Mucosa of descending colon (tissue), 3 donors: ENCODE measurements at regions not wholly inside any gene's neighbourhood (a gene's known extent, or its start where the extent isn't known, plus 50 kb on each side); places are given as distances from the start of the nearest gene placed in this dataset.

ENCODE experiments used
- ATAC-seq: fragments of 200-7000 bp; cut with Tn5 transposase; one replicate; pipeline ENCODE4 v1.9.1; 2020; ENCODE audit warnings: mild to moderate bottlenecking, moderate library complexity
- DNase-seq, 3 donors: peaks; one replicate each; pipeline ENCODE4 v3.0.0-alpha.2; 2020
- H3K36me3 ChIP-seq: fragments of 200-600 bp; one replicate; pipeline ENCODE4 v1.8.0; 2021; ENCODE audit warnings: low read depth, mild to moderate bottlenecking
- H3K4me1 ChIP-seq: fragments of 200-600 bp; one replicate; pipeline ENCODE4 v1.8.0; 2021; ENCODE audit warnings: low read depth, mild to moderate bottlenecking
- H3K4me3 ChIP-seq: fragments of 200-600 bp; one replicate; pipeline ENCODE4 v1.8.0; 2021; ENCODE audit warnings: mild to moderate bottlenecking
- H3K9me3 ChIP-seq: fragments of 200-600 bp; one replicate; pipeline ENCODE4 v1.8.0; 2021; ENCODE audit warnings: mild to moderate bottlenecking
- CTCF ChIP-seq: fragments of 200-600 bp; IDR thresholded peaks from one replicate; pipeline ENCODE4 v1.8.0; 2022; ENCODE audit warnings: antibody characterized with exemption, mild to moderate bottlenecking
- intact Hi-C, 2 donors: fragments of 100-400 bp; cut with DNase I in 1 of 2; cut with micrococcal nuclease in 1 of 2; formaldehyde crosslinking; loops; one replicate each; pipeline versions ENCODE4 v1.11.0 to v1.11.1; 2022; cut with DNase I, micrococcal nuclease
- donor health status: DM: no; HTN: no; CAD: no; lungs with moderate emphysema.
- donor health status: DM: no; HTN: no; CAD: no.
- donor health status: DM: no; HTN: yes; CAD: no.

GRCh38 chrX:122434942-122435341, 749.1 kb upstream of the GRIA3 start:
- Histone ChIP-seq H3K4me3 (no peak overlapping the region), H3K9me3 (no peaks in the 10 kb centered on the region), H3K4me1 (no peaks in the 10 kb centered on the region), H3K36me3 (no peaks in the 10 kb centered on the region)
- no peak for ATAC-seq
- DNase-seq = no peak
- no peak for TF ChIP-seq CTCF
- intact Hi-C loops = no loop called here

- Histone ChIP-seq H3K36me3 (no peaks in the 10 kb centered on the region), H3K9me3 (no peaks in the 10 kb centered on the region), H3K4me1 (no peaks in the 10 kb centered on the region), H3K4me3 (no peak overlapping the region)
- no peak for DNase-seq
- ATAC-seq = no peak
- intact Hi-C loops = no loop called here
- TF ChIP-seq CTCF = no peak
Measured at GRCh38 chrX:122439831-122440230, 744.2 kb upstream of the GRIA3 start.

- DNase-seq (no peak), ATAC-seq (no peak)
- Histone ChIP-seq H3K9me3 (no peaks in the 10 kb centered on the region), H3K36me3 (no peaks in the 10 kb centered on the region), H3K4me1 (no peaks in the 10 kb centered on the region), H3K4me3 (no peak overlapping the region)
- intact Hi-C loops = no loop called here
- TF ChIP-seq CTCF = no peak
Measured at GRCh38 chrX:122440832-122441231, 743.2 kb upstream of the GRIA3 start.

GRCh38 chrX:122441451-122441850, 742.6 kb upstream of the GRIA3 start:
- no peak for DNase-seq
- no peak for TF ChIP-seq CTCF
- H3K36me3 ChIP-seq = no peaks in the 10 kb centered on the region
- H3K4me3 ChIP-seq = no peak overlapping the region
- no peaks in the 10 kb centered on the region for H3K9me3 ChIP-seq
- intact Hi-C loops = no loop called here
- no peak for ATAC-seq
- H3K4me1 ChIP-seq = no peaks in the 10 kb centered on the region

- intact Hi-C loops = no loop called here
- H3K4me3 ChIP-seq = no peak overlapping the region
- ATAC-seq (no peak), DNase-seq (no peak)
- H3K4me1 ChIP-seq = no peaks in the 10 kb centered on the region
- no peaks in the 10 kb centered on the region for H3K36me3 ChIP-seq
- TF ChIP-seq CTCF = no peak
- no peaks in the 10 kb centered on the region for H3K9me3 ChIP-seq
Measured at GRCh38 chrX:122445466-122445865, 738.6 kb upstream of the GRIA3 start.

GRCh38 chrX:122464341-122464740, 719.7 kb upstream of the GRIA3 start:
- no peaks in the 10 kb centered on the region for H3K4me1 ChIP-seq
- no peaks in the 10 kb centered on the region for H3K36me3 ChIP-seq
- intact Hi-C loops = no loop called here
- no peak for TF ChIP-seq CTCF
- H3K4me3 ChIP-seq = no peak overlapping the region
- no peaks in the 10 kb centered on the region for H3K9me3 ChIP-seq
- DNase-seq = no peak
- ATAC-seq = no peak
